ENCODE measurements at regions not wholly inside any gene's neighbourhood (a gene's known extent, or its start where the extent isn't known, plus 50 kb on each side); places are given as distances from the start of the nearest gene placed in this dataset.

DNA sequence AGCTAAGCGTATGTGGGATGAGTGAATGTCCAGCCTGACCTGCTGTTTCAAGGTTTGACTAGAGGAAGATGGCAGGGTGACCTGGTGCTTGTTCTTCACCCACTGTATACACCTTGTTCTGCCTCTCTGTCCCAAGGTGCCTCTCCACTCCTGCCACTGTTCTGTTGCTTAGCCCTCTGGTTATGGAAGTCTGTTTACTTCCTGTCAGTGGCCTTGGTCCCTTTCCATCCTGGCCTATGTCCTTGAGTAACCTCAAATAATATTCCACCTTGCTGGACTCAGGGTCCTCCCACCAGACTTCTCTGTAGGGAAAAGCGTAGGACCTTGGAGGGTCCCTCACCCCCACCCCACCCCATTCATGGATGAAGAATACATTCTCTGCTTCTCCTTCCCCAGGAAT, 73.2 kb upstream of the SALL1 start:
- Histone ChIP-seq H3K27ac (no peak overlapping the region), H3K4me3 (no peak overlapping the region)
- no peak for DNase-seq (ENCODE audit: low spot score)
- TF ChIP-seq CTCF (IDR thresholded peaks at IDR 0.05), result no peak

GRCh38 chr16:51222016-51222415, 70.9 kb upstream of the SALL1 start:
- no peak overlapping the region for H3K4me3 ChIP-seq
- no peak for DNase-seq (ENCODE audit: low spot score)
- TF ChIP-seq CTCF (IDR thresholded peaks at IDR 0.05), result no peak
- H3K27ac ChIP-seq, result no peak overlapping the region

GRCh38 chr16:51211148-51211547, 60.1 kb upstream of the SALL1 start:
- no peak for TF ChIP-seq CTCF (IDR thresholded peaks at IDR 0.05)
- H3K27ac ChIP-seq, result no peak overlapping the region
- no peak for DNase-seq (ENCODE audit: low spot score)
- H3K4me3 ChIP-seq, result no peak overlapping the region

- TF ChIP-seq CTCF (IDR thresholded peaks at IDR 0.05), result no peak
- Histone ChIP-seq H3K4me3 (no peak overlapping the region), H3K27ac (no peak overlapping the region)
- no peak for DNase-seq (ENCODE audit: low spot score)
Observed at GRCh38 chr16:51210087-51210486, 59.0 kb upstream of the SALL1 start.

DNA sequence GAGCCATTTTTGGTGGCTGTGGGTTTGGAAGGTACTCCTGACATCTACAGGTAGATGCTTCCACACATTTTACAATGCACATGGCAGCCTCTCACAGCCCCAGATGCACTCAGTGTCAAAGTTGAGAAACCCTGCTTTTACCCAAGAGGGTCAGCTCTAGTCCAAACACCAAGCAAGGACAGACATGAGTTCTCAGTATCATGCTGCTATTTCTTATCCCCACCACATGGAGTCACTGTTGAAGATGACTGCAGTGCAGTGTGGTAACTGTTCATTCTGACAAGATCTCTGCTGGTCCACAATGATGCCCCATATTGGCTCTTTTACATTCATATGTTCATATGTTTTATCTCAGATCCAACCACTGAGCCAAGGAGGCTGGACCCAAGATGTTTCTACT, 50.5 kb upstream of the SALL1 start:
- Histone ChIP-seq H3K4me3 (no peak overlapping the region), H3K27ac (no peak overlapping the region)
- no peak for DNase-seq (ENCODE audit: low spot score)
- TF ChIP-seq CTCF (IDR thresholded peaks at IDR 0.05), result no peak
